Thoracic aorta (tissue), 2 donors: ENCODE measurements at regions not wholly inside any gene's neighbourhood (a gene's known extent, or its start where the extent isn't known, plus 50 kb on each side); places are given as distances from the start of the nearest gene placed in this dataset.

Experiments used
- ATAC-seq: fragments of 150-250 bp; one replicate; pipeline ENCODE4 v1.8.0; 2017; ENCODE audit warnings: low read depth; ENCODE audit not compliant: insufficient number of reproducible peaks, low FRiP score
- DNase-seq: peaks from one replicate; pipeline ENCODE4 v3.0.0-alpha.2; 2020; ENCODE audit warnings: low spot score
- H3K27ac ChIP-seq, 2 donors: fragments of 200-600 bp; sonication (generic); 1 replicate in 1 of 2; 2 replicates in 1 of 2; pipeline ENCODE4 v1.5.1; 2016; ENCODE audit warnings: mild to moderate bottlenecking in 2 of 2, moderate library complexity in 2 of 2
- H3K27me3 ChIP-seq: fragments of 200-600 bp; sonication (generic); replicated peaks from 2 replicates; pipeline ENCODE4 v1.6.0; 2016; ENCODE audit warnings: mild to moderate bottlenecking; ENCODE audit not compliant: insufficient read depth
- H3K36me3 ChIP-seq: fragments of 200-600 bp; sonication (generic); one replicate; pipeline ENCODE4 v1.5.1; 2016
- H3K4me1 ChIP-seq, 2 donors: fragments of 200-600 bp; sonication (generic); 1 replicate in 1 of 2; 2 replicates in 1 of 2; pipeline versions ENCODE4 v1.5.1 to v1.6.0; 2016; ENCODE audit warnings: low read depth in 2 of 2, mild to moderate bottlenecking in 1 of 2; ENCODE audit not compliant: control insufficient read depth in 1 of 2
- H3K4me3 ChIP-seq: fragments of 200-600 bp; sonication (generic); 2 replicates; pipeline ENCODE4 v1.5.1; 2016; ENCODE audit warnings: mild to moderate bottlenecking
- H3K9me3 ChIP-seq: fragments of 200-600 bp; sonication (generic); 2 replicates; pipeline ENCODE4 v1.5.1; 2016
- TF ChIP-seq, protein P1 (sequence below): fragments of 200-600 bp; sonication (generic); IDR thresholded peaks from one replicate; pipeline ENCODE4 v1.5.1; 2019; ENCODE audit warnings: antibody characterized with exemption

- no peaks in the 10 kb centered on the region for H3K9me3 ChIP-seq
- H3K36me3 ChIP-seq, result no peaks in the 10 kb centered on the region
- DNase-seq, result no peak
- TF ChIP-seq, protein P1, sequence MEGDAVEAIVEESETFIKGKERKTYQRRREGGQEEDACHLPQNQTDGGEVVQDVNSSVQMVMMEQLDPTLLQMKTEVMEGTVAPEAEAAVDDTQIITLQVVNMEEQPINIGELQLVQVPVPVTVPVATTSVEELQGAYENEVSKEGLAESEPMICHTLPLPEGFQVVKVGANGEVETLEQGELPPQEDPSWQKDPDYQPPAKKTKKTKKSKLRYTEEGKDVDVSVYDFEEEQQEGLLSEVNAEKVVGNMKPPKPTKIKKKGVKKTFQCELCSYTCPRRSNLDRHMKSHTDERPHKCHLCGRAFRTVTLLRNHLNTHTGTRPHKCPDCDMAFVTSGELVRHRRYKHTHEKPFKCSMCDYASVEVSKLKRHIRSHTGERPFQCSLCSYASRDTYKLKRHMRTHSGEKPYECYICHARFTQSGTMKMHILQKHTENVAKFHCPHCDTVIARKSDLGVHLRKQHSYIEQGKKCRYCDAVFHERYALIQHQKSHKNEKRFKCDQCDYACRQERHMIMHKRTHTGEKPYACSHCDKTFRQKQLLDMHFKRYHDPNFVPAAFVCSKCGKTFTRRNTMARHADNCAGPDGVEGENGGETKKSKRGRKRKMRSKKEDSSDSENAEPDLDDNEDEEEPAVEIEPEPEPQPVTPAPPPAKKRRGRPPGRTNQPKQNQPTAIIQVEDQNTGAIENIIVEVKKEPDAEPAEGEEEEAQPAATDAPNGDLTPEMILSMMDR, result no peak
- no peaks in the 10 kb centered on the region for H3K27me3 ChIP-seq
- no peak overlapping the region for H3K4me3 ChIP-seq
- no peak for ATAC-seq
- no peak overlapping the region for H3K27ac ChIP-seq
- no peaks in the 10 kb centered on the region for H3K4me1 ChIP-seq
Observed at GRCh38 chr20:57785720-57786119, 75.9 kb upstream of the PMEPA1 start.

DNA sequence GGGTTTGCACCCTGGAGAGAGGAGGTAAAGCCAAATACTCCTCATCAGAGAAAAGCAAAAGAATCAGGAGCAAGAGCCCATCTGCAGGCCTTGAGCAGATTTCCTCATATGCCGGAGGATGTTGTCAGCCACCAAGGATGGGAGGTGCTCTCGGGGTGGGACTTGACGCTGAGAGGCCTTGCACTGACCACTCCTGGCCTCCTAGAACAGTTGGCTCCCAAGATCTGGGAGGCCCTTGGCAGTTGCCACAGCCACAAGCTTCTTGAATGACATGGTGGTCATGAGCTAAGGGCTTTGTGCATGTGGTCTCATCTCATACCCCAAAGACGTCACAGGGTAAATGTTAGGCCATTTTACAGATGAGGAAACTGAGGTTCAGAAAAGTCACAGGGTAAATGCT, 75.2 kb upstream of the PMEPA1 start:
- Histone ChIP-seq H3K9me3 (no peaks in the 10 kb centered on the region), H3K36me3 (no peaks in the 10 kb centered on the region), H3K4me1 (no peaks in the 10 kb centered on the region), H3K27me3 (no peaks in the 10 kb centered on the region), H3K27ac (no peak overlapping the region), H3K4me3 (no peak overlapping the region)
- ATAC-seq, result no peak
- DNase-seq, result no peak
- TF ChIP-seq, protein P1, result no peak

- H3K4me1 ChIP-seq, result no peaks in the 10 kb centered on the region
- no peaks in the 10 kb centered on the region for H3K9me3 ChIP-seq
- no peaks in the 10 kb centered on the region for H3K27me3 ChIP-seq
- no peak overlapping the region for H3K27ac ChIP-seq
- no peak for DNase-seq
- no peaks in the 10 kb centered on the region for H3K36me3 ChIP-seq
- no peak overlapping the region for H3K4me3 ChIP-seq
- TF ChIP-seq, protein P1, result no peak
- no peak for ATAC-seq
Observed at GRCh38 chr20:57783956-57784837, 74.4 kb upstream of the PMEPA1 start.

DNA sequence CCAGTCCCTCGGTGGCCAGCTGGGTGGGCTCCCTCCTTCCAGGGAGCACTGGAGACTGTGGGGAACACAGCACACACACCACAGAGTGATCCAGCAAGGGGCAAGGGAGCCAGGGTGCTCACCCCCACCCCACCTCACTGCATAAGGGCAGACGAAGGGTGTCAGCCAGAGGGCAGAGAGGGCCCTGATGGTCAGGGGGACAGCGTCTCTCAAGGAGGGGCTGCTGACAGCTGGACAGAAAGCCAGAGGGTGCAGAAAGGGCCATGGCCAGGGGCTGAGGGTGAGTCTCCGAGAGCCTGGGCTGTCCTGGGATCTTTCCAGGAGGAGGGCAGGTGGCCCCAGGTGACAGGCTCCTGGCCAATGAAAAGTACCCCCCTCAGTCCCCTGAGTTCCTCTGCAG, 73.4 kb upstream of the PMEPA1 start:
- TF ChIP-seq, protein P1, result no peak
- DNase-seq (no peak), ATAC-seq (no peak)

GRCh38 chr20:57782631-57783041, 72.8 kb upstream of the PMEPA1 start:
- ATAC-seq (no peak), DNase-seq (no peak)
- Histone ChIP-seq H3K4me3 (no peak overlapping the region), H3K27me3 (no peaks in the 10 kb centered on the region), H3K4me1 (no peaks in the 10 kb centered on the region), H3K36me3 (no peaks in the 10 kb centered on the region), H3K27ac (no peak overlapping the region), H3K9me3 (no peaks in the 10 kb centered on the region)
- TF ChIP-seq, protein P1, result no peak

More for the DNA sequence above, 73.4 kb upstream of the PMEPA1 start:
- Histone ChIP-seq H3K27me3 (no peaks in the 10 kb centered on the region), H3K4me1 (no peaks in the 10 kb centered on the region), H3K4me3 (no peak overlapping the region), H3K36me3 (no peaks in the 10 kb centered on the region), H3K27ac (no peak overlapping the region), H3K9me3 (no peaks in the 10 kb centered on the region)
